NCI-H2171 (cell line): ENCODE measurements at regions not wholly inside any gene's neighbourhood (a gene's known extent, or its start where the extent isn't known, plus 50 kb on each side); places are given as distances from the start of the nearest gene placed in this dataset.

Experiments
- DNase-seq: peaks from one replicate; lab custom pipeline; 2025; lab: John Stamatoyannopoulos, UW

DNA sequence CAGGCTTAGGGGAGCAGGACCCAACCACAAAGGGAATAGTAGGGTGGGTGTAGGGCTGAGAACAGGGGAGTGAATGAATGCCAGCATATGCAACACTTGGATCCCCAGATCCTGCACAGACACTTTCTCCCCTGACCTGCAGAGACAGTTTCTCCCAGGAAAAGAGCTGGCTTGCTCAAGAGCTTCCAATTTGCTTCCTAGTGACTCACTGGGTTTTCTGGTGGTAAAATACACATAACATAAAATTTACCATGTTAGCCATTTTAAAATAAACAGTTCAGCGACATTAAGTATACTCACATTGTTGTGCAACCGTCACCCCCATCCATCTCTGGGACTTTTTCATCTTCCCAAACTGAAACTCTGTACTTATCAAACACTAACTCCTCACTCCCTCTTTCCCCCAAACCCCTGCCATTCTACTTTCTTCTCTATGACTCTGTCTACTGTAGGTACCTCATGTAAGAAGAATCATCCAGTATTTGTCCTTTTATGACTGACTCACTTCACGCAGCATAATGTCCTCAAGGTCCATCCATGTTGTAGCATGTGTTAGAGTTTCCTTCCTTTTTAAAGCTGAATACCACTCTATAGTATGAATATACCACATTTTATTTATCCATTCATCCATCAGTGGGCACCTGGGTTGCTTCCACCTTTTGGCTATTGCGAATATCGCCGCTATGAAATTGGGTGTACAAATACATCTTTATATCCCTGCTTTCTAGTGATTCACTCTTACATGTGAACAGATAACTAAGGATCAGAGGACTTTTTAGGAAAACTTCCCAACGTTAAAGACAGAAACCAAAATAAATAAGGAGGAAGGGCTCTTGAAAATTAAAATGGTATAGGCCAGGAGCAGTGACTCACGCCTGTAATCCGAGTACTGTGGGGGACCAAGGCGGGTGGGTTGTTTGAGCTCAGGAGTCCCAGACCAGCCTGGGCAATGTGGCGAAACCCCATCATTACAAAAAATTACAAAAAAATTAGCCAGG, 95.6 kb upstream of the TJP1 start:
- no peak for DNase-seq

DNA sequence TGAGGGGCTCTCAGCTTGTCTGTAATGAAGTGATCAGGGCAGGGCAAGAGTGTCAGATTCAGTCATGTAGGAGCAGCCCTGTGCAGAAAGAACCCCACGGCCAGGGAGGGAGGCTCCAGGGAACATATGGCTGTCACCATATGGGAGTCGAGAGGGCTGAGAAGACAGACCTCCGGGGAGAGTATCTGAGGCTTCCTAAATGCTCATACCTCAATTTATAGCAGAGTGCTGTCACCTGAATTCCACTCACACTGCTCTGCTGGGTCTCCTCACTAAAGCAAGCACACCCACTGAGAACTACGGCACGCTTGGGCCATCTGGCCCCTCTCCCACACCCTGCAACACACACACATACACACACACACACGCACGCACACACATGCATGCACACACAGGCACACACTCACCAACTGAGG, 92.3 kb upstream of the TJP1 start:
- DNase-seq, result peak; percentile 93

DNA sequence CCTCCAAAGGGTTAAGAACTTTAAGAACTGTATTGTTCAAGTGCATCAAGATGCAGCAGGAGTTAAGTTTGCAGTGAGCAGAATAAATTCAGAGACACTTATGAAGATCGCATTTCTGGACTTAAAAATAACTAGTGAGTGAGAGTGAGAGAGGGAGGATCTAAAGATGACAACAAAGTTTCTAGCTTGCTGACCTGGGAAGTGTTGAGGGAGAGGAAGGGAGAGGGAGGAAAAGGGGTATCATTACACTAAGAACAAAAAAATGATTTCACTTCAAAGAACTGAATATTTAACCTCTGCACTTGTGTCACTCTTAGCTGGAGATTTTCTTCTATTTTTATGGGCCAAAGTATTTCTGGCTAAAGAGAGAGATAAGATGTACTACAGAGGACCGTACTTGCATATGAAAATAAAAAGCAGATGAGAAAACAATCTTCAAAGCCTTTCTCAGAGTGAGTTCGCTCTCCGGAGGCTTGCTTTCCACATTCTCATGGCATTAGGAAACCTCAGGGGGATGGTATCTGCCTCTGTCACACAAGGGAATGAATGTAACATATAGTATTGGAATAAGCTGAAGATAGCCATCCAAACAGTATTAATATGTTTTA, 91.4 kb upstream of the TJP1 start:
- DNase-seq, result no peak

DNA sequence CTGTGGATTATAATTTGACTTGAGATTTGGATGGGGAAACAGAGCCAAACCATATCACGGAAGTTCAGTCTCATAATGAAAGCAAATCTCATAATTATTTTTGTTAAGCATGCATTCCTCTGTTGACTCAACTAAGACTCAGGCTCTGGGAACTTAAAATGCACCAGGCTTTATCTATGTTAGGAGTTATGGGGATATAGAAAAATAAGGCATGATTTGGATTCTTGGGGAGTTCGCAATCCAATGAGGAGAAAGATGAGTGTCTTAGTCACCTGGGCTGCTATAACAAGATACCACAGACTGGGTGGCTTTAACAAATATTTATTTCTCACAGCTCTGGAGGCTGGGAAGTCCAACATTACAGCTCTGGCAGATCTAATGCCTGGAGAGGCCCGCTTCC, 89.4 kb upstream of the TJP1 start:
- DNase-seq, result no peak

DNA sequence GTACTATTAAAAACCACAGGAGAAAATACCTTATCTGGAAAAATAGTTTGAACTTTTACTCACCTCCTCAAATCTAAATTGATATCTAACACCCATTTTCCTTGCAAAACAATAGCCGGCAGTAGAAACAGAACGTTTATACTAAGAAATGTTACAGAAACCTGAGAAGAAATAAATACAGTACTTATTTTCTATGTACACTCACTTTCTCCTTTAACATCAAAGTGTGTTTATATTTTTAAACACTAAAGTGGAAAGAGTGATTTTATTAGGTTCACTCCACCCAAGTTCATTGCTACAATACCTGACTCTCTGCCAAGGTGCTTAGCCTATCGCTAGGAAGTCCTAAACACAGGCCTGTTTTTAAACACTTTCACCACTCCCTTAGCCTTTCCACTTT, 87.8 kb upstream of the TJP1 start:
- no peak for DNase-seq

DNA sequence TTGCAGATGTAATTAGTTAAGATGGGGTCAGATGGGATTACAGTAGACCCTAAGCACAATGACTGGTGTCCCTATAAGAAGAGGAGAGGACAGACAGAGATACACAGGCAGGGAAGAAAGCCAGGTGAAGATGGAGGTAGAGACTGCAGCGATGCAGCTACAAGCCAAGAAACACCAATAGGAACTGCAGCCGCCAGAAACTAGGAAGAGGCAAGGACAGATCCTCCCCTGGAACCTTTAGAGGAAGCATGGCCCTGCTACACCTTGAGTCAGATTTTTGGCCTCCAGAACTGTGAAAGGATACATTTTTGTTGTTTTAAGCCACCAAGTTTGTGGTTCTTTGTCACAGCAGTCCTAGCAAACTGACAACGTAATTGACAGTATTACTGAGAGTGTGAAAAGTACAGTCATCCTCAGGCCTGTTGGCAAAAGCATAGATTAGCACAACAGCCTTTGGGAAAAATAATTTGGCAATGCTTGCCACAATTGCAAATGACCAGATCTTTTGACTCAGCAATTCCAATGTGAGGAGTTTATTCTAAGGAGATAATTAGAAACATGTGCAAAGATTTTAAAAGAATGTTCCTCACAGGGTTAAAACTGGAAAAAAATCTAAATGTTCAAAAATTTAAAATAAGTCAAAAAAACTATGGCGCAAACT, 82.6 kb upstream of the TJP1 start:
- DNase-seq, result no peak

DNA sequence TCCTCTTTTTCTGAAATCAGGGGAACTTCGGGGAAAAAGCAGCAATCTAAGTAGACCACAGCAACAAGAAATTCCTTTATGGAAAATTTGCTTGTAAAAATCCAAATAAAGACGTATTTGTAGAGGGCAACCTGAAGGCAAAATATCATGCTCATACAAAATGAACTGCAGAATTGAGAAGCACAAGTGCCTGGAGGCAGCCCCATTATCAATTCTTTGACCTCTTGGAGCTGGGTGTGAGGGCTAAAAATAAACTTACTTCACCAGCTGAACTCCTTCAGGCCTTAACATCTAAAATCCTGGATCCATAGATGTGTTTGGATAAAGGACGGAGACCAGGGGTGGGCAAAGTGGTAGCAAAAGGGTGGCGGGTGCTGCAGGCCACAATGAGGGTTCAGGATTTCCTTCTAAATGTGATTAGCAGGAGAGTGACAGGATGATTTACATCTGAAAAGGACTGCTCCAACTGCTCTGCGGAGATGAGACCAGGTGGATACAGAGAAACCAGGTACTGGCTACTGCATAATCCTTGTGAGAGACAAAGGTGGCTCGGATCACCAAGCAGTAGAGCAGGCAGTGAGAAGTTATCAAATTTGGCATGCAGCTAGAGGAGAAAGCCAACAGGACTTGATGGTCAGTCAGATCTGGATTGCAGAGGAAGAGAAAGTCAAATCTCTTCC, 81.7 kb upstream of the TJP1 start:
- DNase-seq, result no peak

DNA sequence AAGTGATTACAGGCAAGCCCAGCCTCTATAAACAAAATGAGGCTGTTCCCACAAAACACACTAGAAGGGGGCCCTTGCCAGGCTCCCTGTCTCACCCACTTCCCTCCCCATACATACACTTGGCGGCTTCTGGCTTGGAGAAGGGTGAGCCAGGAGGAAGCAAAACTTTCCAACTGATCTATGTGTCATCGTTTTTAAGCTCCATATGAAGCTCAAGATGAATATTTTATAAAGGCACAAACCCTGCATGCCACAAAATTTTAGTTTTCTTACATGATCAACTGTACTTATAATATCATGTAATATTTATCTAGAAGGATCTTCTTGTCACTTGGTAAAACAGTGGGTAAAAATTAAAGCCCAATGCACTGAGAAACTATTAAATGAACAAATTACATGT, 80.8 kb upstream of the TJP1 start:
- DNase-seq, result no peak

DNA sequence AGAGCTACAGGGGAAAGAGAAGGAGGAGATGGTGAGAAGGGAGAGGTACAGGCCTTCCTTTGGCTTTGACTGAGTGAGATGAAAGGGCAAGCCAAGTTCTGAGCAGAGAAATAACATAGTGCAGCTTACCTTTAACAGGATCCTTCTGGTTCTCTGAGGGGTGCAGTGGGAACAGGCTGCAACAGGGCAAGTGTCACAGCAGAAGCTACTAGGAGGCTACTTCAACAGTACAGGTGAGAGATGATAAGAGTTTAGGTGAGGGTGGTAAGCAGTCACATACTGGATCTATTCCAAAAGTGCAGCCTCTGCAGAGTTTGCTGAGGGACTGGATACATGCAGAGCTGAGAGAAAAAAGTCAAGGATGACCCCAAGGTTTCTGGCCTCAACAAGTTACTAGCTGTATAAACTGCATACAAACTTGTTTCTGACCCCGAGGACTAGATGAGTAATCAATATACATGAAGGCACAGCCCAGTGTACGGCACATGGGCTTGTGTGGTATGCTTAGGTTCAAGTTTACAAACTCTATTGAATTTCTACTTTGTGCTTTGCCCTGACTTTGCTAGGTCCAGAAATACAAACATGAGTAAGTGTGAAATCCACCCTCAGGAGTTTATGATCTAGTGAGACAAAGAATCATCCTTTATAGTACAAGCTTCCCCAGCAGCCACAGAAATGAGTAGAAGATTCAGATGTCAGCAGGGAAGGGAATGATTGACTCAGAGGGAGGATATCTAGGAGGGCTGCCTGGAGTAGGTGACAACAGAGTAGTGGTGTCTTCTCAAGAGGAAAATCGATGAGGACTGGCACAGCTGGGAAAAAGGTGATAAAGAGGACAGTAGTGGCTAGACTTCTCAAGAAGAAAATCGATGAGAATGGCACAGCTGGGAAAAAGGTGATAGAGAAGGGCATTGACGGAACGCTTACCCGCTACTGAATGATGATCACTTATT, 78.2 kb upstream of the TJP1 start:
- no peak for DNase-seq

DNA sequence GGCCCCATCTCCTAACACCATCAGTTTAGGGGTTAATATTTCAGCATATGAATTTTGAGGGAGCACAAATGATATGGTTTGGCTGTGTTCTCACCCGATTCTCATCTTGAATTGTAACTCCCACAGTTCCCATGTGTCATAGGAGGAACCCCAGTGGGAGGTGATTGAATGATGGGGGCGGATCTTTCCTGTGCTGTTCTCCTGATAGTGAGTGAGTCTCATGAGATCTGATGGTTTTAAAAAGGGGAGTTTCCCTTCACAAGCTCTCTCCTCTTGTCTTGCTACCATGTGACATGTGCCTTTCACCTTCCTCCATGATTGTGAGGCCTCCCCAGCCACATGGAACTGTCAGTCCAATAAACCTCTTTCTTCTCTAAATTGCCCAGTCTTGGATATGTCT, 73.8 kb upstream of the TJP1 start:
- no peak for DNase-seq

DNA sequence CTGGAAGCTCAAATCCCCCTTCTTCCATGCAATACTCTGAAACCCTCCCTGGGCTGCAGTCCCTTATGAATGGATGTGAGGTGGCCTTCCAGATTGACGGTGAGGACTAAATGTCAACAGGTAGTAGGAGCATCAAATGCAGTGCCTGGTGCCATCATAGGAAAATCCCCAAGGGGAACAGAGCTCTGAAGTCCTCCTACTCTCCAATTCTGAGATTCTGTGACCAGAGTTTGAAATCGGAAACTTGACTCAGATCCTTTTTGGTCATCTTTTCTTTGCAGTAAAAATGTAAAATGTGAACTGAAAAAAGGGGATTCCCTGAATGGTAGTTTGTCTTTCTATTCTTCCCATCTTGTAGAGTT, 68.8 kb upstream of the TJP1 start:
- no peak for DNase-seq

DNA sequence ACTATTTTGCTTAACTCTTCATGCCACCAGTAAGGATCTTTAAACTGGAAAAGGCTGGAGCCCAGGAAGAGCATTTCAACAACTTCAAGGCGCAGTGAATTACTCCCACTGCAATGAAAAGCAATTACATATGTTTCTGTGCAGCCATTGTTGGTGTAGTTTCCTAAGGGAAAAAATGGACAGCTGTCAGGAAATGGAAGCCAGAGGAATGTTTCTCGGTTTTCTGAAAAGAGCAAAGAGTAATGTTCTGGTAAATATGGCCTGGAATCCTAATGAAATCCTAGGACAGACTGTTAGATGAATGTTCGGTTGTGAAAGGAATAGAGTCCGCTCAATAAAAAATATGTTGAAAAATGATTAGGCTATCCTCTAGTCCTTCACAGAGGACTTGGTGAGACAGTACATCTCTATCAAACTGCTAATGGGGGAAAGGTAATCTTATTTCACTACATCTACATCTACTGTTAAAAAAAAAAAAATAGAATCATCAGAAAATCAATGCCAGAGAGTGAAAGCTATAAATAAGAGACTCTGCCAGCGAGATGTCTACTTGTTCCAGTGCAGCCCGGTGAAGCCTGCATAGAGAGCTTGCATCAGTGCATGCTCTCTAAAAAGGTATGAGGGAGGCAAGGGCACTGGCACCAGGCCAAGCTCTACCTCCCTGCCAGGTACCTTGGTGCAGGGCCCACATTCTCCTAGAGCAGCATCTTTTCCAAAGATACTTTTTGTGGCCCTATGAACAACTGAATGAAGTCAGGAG, 68.2 kb upstream of the TJP1 start:
- DNase-seq, result no peak

DNA sequence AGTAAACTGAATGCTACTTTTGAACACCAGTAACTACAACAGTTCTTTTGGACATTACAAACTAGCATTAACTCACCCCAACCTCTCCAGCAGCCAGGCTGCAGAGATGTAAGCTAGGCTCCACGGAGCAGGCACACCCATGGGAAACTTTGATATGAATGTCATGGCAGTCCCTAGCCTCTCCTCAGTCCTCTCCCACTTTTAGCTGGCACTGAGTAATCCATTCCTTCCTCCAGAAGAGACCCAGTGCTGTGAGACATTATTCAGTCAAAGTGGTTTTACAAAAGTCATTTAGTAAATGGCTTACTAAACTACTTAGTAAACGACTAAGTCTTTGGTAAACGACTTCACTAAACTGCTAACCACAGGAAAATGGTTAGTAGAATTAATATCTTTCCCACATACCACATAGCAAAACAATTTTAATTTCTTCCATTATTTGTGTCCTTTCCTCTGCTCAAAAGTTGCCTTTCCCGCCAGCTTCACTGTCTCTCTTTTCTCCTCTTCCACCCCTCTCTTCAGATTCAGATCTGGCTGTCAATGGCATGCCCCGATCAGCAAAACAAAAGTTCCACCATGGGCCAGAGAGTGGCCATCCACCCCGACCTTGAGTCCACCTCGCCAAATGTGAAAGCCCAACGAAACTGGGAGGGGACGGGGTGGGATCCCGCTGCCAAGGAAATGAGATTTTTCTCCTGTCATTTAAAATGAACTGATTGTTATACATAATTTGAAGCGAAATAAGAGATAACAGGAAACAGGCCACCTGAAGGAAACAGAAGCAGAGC, 67.5 kb upstream of the TJP1 start:
- no peak for DNase-seq

DNA sequence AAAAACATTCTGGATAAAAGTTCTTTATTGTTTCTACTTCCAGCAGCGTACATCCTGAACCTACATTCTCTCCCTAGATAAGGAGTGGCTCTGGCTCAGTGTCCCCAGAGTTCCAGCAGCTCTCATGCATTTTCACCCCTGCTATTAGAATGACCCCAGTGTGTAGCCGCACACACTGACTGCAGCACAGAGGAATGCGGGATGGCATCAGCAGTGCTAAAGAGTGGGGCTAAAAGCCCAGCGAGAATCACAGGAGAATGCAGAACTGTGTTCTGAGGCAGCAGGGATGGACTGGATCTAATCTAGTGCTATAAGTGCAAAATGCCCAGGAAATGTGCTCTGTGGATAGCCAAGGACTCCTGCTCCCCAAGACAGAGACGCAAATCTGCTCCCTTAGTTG, 66.4 kb upstream of the TJP1 start:
- no peak for DNase-seq

DNA sequence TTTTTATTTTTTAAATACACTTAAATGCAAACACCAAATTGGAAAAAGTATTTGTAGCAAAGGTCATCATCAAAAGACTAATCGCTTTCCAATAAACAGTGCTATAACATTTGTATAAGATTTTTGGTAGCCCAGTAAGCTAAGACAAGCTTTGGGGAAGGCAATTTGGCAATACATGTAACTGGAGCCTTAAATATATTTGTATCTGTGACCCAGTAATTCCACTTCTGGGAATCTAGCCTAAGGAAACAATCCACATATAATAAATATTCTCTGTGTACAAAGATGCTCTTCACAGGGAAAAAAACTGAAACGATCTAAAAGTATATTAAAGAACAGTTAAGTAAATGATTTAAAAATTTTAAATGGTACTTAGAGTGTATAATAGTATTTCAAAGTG, 65.5 kb upstream of the TJP1 start:
- DNase-seq, result no peak

DNA sequence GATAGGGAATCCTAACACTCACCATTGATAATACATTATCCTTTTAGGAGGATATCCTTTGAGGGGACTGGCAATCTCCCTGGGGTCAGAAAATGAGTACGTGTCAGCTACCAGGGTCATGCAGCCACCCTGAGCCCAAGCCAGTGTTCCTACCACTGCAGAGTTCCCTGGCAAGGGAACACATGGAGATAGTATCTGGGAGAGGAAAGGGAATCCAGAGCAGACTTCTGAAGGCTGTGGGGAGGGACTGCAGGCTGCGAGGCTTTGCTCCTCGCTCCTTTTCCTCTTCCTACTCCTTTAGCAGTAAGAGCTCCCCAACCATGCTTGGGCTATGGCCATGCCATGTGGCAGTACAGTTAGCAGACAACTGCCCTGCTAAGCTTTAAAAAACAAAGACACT, 62.9 kb upstream of the TJP1 start:
- no peak for DNase-seq

DNA sequence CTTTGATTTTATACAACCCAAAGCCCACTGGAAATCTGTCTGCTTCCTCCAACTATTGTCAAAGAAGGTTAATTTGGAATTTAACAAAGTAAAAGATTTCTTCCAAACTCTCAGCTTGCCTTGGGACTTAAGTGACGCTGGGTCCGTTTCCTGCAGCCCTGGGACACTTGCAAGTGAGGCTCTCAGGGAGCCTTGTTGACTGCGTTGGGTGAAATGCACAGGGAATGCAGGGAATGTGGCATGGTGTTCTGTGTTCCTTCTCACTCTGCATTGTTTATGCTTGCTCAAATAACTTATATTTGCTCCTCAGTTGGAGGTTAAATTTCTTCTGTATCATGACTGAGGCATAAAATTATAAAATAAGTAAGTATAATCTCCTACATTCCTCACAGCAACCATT, 60.9 kb upstream of the TJP1 start:
- no peak for DNase-seq

DNA sequence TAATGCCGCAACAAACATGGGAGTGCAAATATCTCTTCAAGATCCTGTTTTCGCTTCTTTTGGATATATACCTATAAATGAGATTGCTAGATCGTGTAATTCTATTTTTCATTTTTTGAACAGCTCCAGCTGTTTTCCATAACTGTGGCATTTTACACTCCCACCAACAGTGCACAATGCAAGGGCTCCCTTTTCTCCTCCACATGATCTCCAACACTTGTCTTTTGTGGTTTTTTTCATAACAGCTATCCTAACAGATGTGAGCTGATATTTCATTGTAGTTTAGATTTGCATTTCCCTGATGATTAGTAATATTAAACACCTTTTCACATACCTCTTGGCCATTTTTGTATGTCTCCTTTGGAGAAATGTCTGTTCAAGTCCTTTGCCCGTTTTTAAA, 58.6 kb upstream of the TJP1 start:
- DNase-seq, result no peak

DNA sequence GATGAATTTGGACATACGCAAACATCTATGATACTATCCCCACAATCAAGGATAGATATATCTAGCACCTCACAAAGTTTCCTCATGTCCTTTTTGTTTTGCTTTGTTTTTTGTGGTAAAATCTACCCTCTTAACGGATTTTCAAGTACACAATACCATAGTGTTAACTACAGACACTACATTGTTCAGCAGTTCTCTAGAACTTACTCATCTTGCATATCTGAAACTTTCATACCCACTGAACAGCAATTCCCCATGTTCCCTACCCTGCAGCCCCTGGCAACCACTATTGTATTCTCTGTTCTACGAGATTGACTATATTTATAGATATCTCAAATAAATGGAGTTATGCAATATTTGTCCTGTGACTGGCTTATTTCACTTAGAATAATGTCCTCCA, 58.1 kb upstream of the TJP1 start:
- DNase-seq, result no peak

DNA sequence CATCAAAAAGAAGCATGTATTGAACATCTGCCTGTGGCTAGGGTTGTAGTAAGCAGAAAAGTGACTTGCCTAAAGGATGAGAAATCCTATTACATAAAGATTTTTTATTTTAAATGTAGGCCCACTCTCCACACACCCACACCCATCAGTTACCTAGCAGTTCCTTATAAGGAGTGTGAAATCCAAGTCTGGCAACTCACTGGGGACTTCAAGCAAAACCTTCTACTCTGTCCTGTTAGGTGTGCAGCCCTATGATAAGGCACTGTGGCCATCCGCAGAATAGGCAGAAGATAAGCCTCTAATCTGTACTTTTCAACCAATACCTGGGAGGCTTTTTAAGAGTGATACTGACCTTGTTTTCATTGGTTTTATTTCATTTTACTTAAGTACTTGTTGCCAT, 52.7 kb upstream of the TJP1 start:
- no peak for DNase-seq
